ENCODE measurements at regions not wholly inside any gene's neighbourhood (a gene's known extent, or its start where the extent isn't known, plus 50 kb on each side); places are given as distances from the start of the nearest gene placed in this dataset.

- Histone ChIP-seq H2AK5ac (ENCODE audit: low read length) (no peak overlapping the region), H4K5ac (ENCODE audit: low read length) (no peak overlapping the region), H3K18ac (ENCODE audit: low read length) (no peak overlapping the region), H3K27me3 (ENCODE audit: insufficient read depth, low read length, poor library complexity) (no peaks in the 10 kb centered on the region), H3K79me1 (ENCODE audit: low read length) (no peaks in the 10 kb centered on the region), H4K8ac (ENCODE audit: low read depth, low read length) (no peak overlapping the region), H2BK120ac (ENCODE audit: low read depth, low read length) (no peak overlapping the region), H3K79me2 (ENCODE audit: control insufficient read depth, insufficient read depth, low read length) (no peaks in the 10 kb centered on the region), H3K36me3 (ENCODE audit: control insufficient read depth, insufficient read depth, low read length) (no peaks in the 10 kb centered on the region), H3K4me3 (ENCODE audit: low read length) (no peak overlapping the region), H3K23ac (ENCODE audit: low read length) (no peak overlapping the region), H2BK5ac (ENCODE audit: low read length) (no peak overlapping the region), H3K4ac (ENCODE audit: low read depth, low read length) (no peak overlapping the region), H3K4me1 (ENCODE audit: control insufficient read depth, low read depth, low read length) (peaks cover 2% of the 10 kb centered on the region), H2BK15ac (replicated peaks; ENCODE audit: low read depth) (no peak overlapping the region), H3K56ac (ENCODE audit: low read length) (no peak overlapping the region), H3K9ac (ENCODE audit: low read length) (no peak overlapping the region), H3K27ac (ENCODE audit: low read depth, low read length) (no peak overlapping the region), H3K4me2 (ENCODE audit: low read length) (no peak overlapping the region)
- no peak for DNase-seq
- WGBS (ENCODE audit: extremely low coverage, insufficient coverage, low lambda C conversion rate), result no CpG with 5 or more reads among the region's 5 CpGs
Measured at GRCh38 chr1:233544304-233544703, 69.6 kb upstream of the KCNK1 start.

- no peaks in the 10 kb centered on the region for H3K27me3 ChIP-seq (ENCODE audit: insufficient read depth, low read length, poor library complexity)
- WGBS (ENCODE audit: extremely low coverage, insufficient coverage, low lambda C conversion rate), result no CpG with 5 or more reads among the region's 1 CpG
Measured at GRCh38 chr1:233547726-233548125, 66.2 kb upstream of the KCNK1 start.

GRCh38 chr1:233549404-233549803 lies 64.5 kb upstream of the KCNK1 start:
- no CpG with 5 or more reads among the region's 2 CpGs for WGBS (ENCODE audit: extremely low coverage, insufficient coverage, low lambda C conversion rate)
- Histone ChIP-seq H2BK15ac (replicated peaks; ENCODE audit: low read depth) (no peak overlapping the region), H3K79me2 (ENCODE audit: control insufficient read depth, insufficient read depth, low read length) (no peaks in the 10 kb centered on the region), H3K27ac (ENCODE audit: low read depth, low read length) (no peak overlapping the region), H3K18ac (ENCODE audit: low read length) (no peak overlapping the region), H3K4ac (ENCODE audit: low read depth, low read length) (no peak overlapping the region), H4K5ac (ENCODE audit: low read length) (no peak overlapping the region), H3K4me2 (ENCODE audit: low read length) (no peak overlapping the region), H2BK120ac (ENCODE audit: low read depth, low read length) (no peak overlapping the region), H4K8ac (ENCODE audit: low read depth, low read length) (no peak overlapping the region), H3K23ac (ENCODE audit: low read length) (no peak overlapping the region), H2BK5ac (ENCODE audit: low read length) (no peak overlapping the region), H3K79me1 (ENCODE audit: low read length) (no peaks in the 10 kb centered on the region), H3K36me3 (ENCODE audit: control insufficient read depth, insufficient read depth, low read length) (no peaks in the 10 kb centered on the region), H3K4me1 (ENCODE audit: control insufficient read depth, low read depth, low read length) (no peaks in the 10 kb centered on the region), H3K4me3 (ENCODE audit: low read length) (no peak overlapping the region), H3K27me3 (ENCODE audit: insufficient read depth, low read length, poor library complexity) (no peaks in the 10 kb centered on the region), H3K56ac (ENCODE audit: low read length) (no peak overlapping the region), H3K9ac (ENCODE audit: low read length) (no peak overlapping the region), H2AK5ac (ENCODE audit: low read length) (no peak overlapping the region)
- no peak for DNase-seq

More at GRCh38 chr1:233547726-233548125, 66.2 kb upstream of the KCNK1 start:
- no peak overlapping the region for H3K4me3 ChIP-seq (ENCODE audit: low read length)
- H4K5ac ChIP-seq (ENCODE audit: low read length), result no peak overlapping the region
- no peaks in the 10 kb centered on the region for H3K36me3 ChIP-seq (ENCODE audit: control insufficient read depth, insufficient read depth, low read length)
- H2BK120ac ChIP-seq (ENCODE audit: low read depth, low read length), result no peak overlapping the region
- H2BK15ac ChIP-seq (replicated peaks; ENCODE audit: low read depth), result no peak overlapping the region
- no peak overlapping the region for H3K18ac ChIP-seq (ENCODE audit: low read length)
- H3K9ac ChIP-seq (ENCODE audit: low read length), result no peak overlapping the region
- H3K79me1 ChIP-seq (ENCODE audit: low read length), result no peaks in the 10 kb centered on the region
- no peak for DNase-seq
- no peak overlapping the region for H3K23ac ChIP-seq (ENCODE audit: low read length)
- H3K27ac ChIP-seq (ENCODE audit: low read depth, low read length), result no peak overlapping the region
- no peaks in the 10 kb centered on the region for H3K79me2 ChIP-seq (ENCODE audit: control insufficient read depth, insufficient read depth, low read length)
- H3K56ac ChIP-seq (ENCODE audit: low read length), result no peak overlapping the region
- no peak overlapping the region for H4K8ac ChIP-seq (ENCODE audit: low read depth, low read length)
- no peak overlapping the region for H2AK5ac ChIP-seq (ENCODE audit: low read length)
- no peak overlapping the region for H3K4ac ChIP-seq (ENCODE audit: low read depth, low read length)
- no peak overlapping the region for H3K4me2 ChIP-seq (ENCODE audit: low read length)
- H3K4me1 ChIP-seq (ENCODE audit: control insufficient read depth, low read depth, low read length), result peaks cover 2% of the 10 kb centered on the region
- no peak overlapping the region for H2BK5ac ChIP-seq (ENCODE audit: low read length)

- H2BK120ac ChIP-seq (ENCODE audit: low read depth, low read length), result no peak overlapping the region
- no peak overlapping the region for H4K5ac ChIP-seq (ENCODE audit: low read length)
- no peak overlapping the region for H2AK5ac ChIP-seq (ENCODE audit: low read length)
- H3K4me3 ChIP-seq (ENCODE audit: low read length), result no peak overlapping the region
- no peak for DNase-seq
- H3K27ac ChIP-seq (ENCODE audit: low read depth, low read length), result no peak overlapping the region
- no peak overlapping the region for H3K18ac ChIP-seq (ENCODE audit: low read length)
- H3K4ac ChIP-seq (ENCODE audit: low read depth, low read length), result no peak overlapping the region
- no CpG with 5 or more reads among the region's 3 CpGs for WGBS (ENCODE audit: extremely low coverage, insufficient coverage, low lambda C conversion rate)
- H3K27me3 ChIP-seq (ENCODE audit: insufficient read depth, low read length, poor library complexity), result no peaks in the 10 kb centered on the region
- no peak overlapping the region for H2BK15ac ChIP-seq (replicated peaks; ENCODE audit: low read depth)
- no peaks in the 10 kb centered on the region for H3K36me3 ChIP-seq (ENCODE audit: control insufficient read depth, insufficient read depth, low read length)
- H3K4me1 ChIP-seq (ENCODE audit: control insufficient read depth, low read depth, low read length), result no peaks in the 10 kb centered on the region
- H3K9ac ChIP-seq (ENCODE audit: low read length), result no peak overlapping the region
- H3K4me2 ChIP-seq (ENCODE audit: low read length), result no peak overlapping the region
- no peak overlapping the region for H3K23ac ChIP-seq (ENCODE audit: low read length)
- H4K8ac ChIP-seq (ENCODE audit: low read depth, low read length), result no peak overlapping the region
- H3K79me1 ChIP-seq (ENCODE audit: low read length), result no peaks in the 10 kb centered on the region
- no peaks in the 10 kb centered on the region for H3K79me2 ChIP-seq (ENCODE audit: control insufficient read depth, insufficient read depth, low read length)
- H3K56ac ChIP-seq (ENCODE audit: low read length), result no peak overlapping the region
- H2BK5ac ChIP-seq (ENCODE audit: low read length), result no peak overlapping the region
Measured at GRCh38 chr1:233549917-233550316, 64.0 kb upstream of the KCNK1 start.

- Histone ChIP-seq H3K27ac (ENCODE audit: low read depth, low read length) (no peak overlapping the region), H3K79me2 (ENCODE audit: control insufficient read depth, insufficient read depth, low read length) (no peaks in the 10 kb centered on the region), H4K5ac (ENCODE audit: low read length) (no peak overlapping the region), H3K56ac (ENCODE audit: low read length) (no peak overlapping the region), H3K36me3 (ENCODE audit: control insufficient read depth, insufficient read depth, low read length) (no peaks in the 10 kb centered on the region), H3K4me2 (ENCODE audit: low read length) (no peak overlapping the region), H4K8ac (ENCODE audit: low read depth, low read length) (no peak overlapping the region), H2BK120ac (ENCODE audit: low read depth, low read length) (no peak overlapping the region), H3K9ac (ENCODE audit: low read length) (no peak overlapping the region), H2AK5ac (ENCODE audit: low read length) (no peak overlapping the region), H3K4ac (ENCODE audit: low read depth, low read length) (no peak overlapping the region), H3K79me1 (ENCODE audit: low read length) (no peaks in the 10 kb centered on the region), H3K4me3 (ENCODE audit: low read length) (no peak overlapping the region), H2BK15ac (replicated peaks; ENCODE audit: low read depth) (no peak overlapping the region), H3K23ac (ENCODE audit: low read length) (no peak overlapping the region), H3K18ac (ENCODE audit: low read length) (no peak overlapping the region), H3K4me1 (ENCODE audit: control insufficient read depth, low read depth, low read length) (no peaks in the 10 kb centered on the region), H3K27me3 (ENCODE audit: insufficient read depth, low read length, poor library complexity) (no peaks in the 10 kb centered on the region), H2BK5ac (ENCODE audit: low read length) (no peak overlapping the region)
- no CpG with 5 or more reads among the region's 2 CpGs for WGBS (ENCODE audit: extremely low coverage, insufficient coverage, low lambda C conversion rate)
- no peak for DNase-seq
Measured at GRCh38 chr1:233554037-233554436, 59.9 kb upstream of the KCNK1 start.

- Histone ChIP-seq H3K4me3 (ENCODE audit: low read length) (no peak overlapping the region), H2BK15ac (replicated peaks; ENCODE audit: low read depth) (no peak overlapping the region), H3K79me2 (ENCODE audit: control insufficient read depth, insufficient read depth, low read length) (no peaks in the 10 kb centered on the region), H3K23ac (ENCODE audit: low read length) (no peak overlapping the region), H3K36me3 (ENCODE audit: control insufficient read depth, insufficient read depth, low read length) (no peaks in the 10 kb centered on the region), H3K27ac (ENCODE audit: low read depth, low read length) (no peak overlapping the region), H3K18ac (ENCODE audit: low read length) (no peak overlapping the region), H3K56ac (ENCODE audit: low read length) (no peak overlapping the region), H2AK5ac (ENCODE audit: low read length) (no peak overlapping the region), H2BK5ac (ENCODE audit: low read length) (no peak overlapping the region), H3K4me2 (ENCODE audit: low read length) (no peak overlapping the region), H4K8ac (ENCODE audit: low read depth, low read length) (no peak overlapping the region), H2BK120ac (ENCODE audit: low read depth, low read length) (no peak overlapping the region), H3K4me1 (ENCODE audit: control insufficient read depth, low read depth, low read length) (no peaks in the 10 kb centered on the region), H3K4ac (ENCODE audit: low read depth, low read length) (no peak overlapping the region), H3K9ac (ENCODE audit: low read length) (no peak overlapping the region), H4K5ac (ENCODE audit: low read length) (no peak overlapping the region), H3K79me1 (ENCODE audit: low read length) (no peaks in the 10 kb centered on the region), H3K27me3 (ENCODE audit: insufficient read depth, low read length, poor library complexity) (no peaks in the 10 kb centered on the region)
- no peak for DNase-seq
Measured at GRCh38 chr1:233561708-233562426, 52.0 kb upstream of the KCNK1 start.
